A549 (cell line): ENCODE measurements at regions not wholly inside any gene's neighbourhood (a gene's known extent, or its start where the extent isn't known, plus 50 kb on each side); places are given as distances from the start of the nearest gene placed in this dataset.

ENCODE experiments used
- CHD2 ChIP-seq: fragments of 150-350 bp; IDR thresholded peaks from 2 replicates; pipeline ENCODE4 v1.6.1; 2014; ENCODE audit warnings: low read length; ENCODE audit not compliant: partially characterized antibody
- CTCF ChIP-seq: fragments of >200 bp; sonication (Bioruptor Twin); formaldehyde crosslinking; IDR thresholded peaks from 3 replicates; pipeline ENCODE4 v1.5.1; 2016
- EP300 ChIP-seq, 2 experiments: fragments of >200 bp; sonication (Bioruptor Twin); formaldehyde crosslinking; IDR thresholded peaks; 2 replicates in 1 of 2; 3 replicates in 1 of 2; pipeline ENCODE4 v1.6.1; 2016 to 2017
- ESRRA ChIP-seq: fragments of 150-350 bp; IDR thresholded peaks from 2 replicates; pipeline ENCODE4 v1.6.1; 2014; ENCODE audit warnings: mild to moderate bottlenecking, low read length, borderline replicate concordance
- FOSL2 ChIP-seq, 2 experiments: fragments of 450-650 bp in 1 of 2; fragments of >200 bp in 1 of 2; sonication (Bioruptor Twin) in 1 of 2; formaldehyde crosslinking; IDR thresholded peaks; 2 replicates each; pipeline versions ENCODE4 v1.5.0 to v1.6.1; 2016 to 2020; ENCODE audit warnings: mild to moderate bottlenecking in 1 of 2, moderate library complexity in 1 of 2
- HDAC2 ChIP-seq: fragments of 200-600 bp; sonication (generic); IDR thresholded peaks from 2 replicates; pipeline ENCODE4 v1.6.1; 2016
- KDM1A ChIP-seq: fragments of 200-600 bp; sonication (generic); IDR thresholded peaks from 2 replicates; pipeline ENCODE4 v1.6.1; 2016; ENCODE audit warnings: low read depth, mild to moderate bottlenecking
- KDM5A ChIP-seq: fragments of 200-600 bp; sonication (generic); IDR thresholded peaks from 2 replicates; pipeline ENCODE4 v1.6.1; 2016; ENCODE audit warnings: antibody characterized with exemption, mild to moderate bottlenecking
- MAX ChIP-seq: IDR thresholded peaks from 2 replicates; pipeline ENCODE4 v1.6.1; 2012
- NFE2L2 ChIP-seq: fragments of 150-350 bp; conservative IDR thresholded peaks from 2 replicates; pipeline ENCODE4 v1.6.1; 2014; ENCODE audit warnings: low read length
- PBX3 ChIP-seq: IDR thresholded peaks from 2 replicates; pipeline ENCODE4 v1.6.1; 2012
- POLR2A ChIP-seq: IDR thresholded peaks from 2 replicates; pipeline ENCODE4 v1.6.1; 2012; ENCODE audit warnings: mild to moderate bottlenecking, low read length
- RFX5 ChIP-seq: fragments of 450-650 bp; IDR thresholded peaks from 2 replicates; pipeline ENCODE4 v1.7.1; 2014; ENCODE audit warnings: antibody characterized with exemption, mild to moderate bottlenecking, moderate library complexity
- ZFP36 ChIP-seq: fragments of 450-650 bp; IDR thresholded peaks from 2 replicates; pipeline ENCODE4 v1.6.1; 2014; ENCODE audit warnings: borderline replicate concordance; ENCODE audit not compliant: partially characterized antibody

DNA sequence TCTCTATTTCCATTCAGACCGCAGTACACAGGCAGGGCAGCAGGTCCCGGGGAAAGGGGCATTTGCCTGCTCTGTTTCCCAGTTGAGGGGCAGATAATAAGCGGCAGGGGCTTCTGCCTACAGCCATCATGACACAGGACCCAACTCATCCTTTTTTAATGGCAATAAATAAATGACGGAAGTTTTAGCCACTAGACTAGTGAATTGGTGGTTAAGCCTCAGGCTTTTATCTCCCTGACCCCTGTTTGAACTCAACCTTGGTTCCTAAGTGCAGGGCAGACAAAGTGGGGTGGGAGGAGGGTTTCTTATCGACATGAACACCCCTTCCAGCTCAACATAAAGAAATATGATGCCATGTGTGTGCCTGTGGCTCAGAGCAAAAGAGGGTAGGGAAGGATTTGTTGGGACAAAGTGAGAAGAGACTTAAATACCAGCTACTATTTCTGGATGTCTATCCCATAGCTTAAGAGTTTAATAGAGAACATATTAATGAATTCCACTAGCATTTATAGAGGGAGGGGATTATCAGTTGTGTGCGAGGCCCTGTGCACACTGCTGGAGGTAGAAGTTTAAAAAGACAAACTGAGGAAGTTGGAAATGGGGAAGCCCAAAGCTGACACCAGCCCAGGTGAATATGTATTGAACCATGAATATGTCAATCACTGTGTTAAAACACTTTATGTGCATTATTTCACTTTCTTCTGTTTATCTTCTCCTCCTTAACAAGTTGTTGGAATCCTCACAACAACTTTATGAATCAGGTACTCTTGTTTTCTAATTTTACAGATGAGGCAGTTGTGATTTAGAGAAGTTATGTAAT is 939.4 kb downstream of the MCTP2 start:
- TF ChIP-seq HDAC2 = no peak
- no peak for TF ChIP-seq CTCF
- no peak for TF ChIP-seq FOSL2 (IDR thresholded peaks at IDR 0.05)
- TF ChIP-seq FOSL2 (CRISPR knock-in tag; IDR thresholded peaks at IDR 0.05) = no peak
- TF ChIP-seq EP300 (IDR thresholded peaks at IDR 0.05) = no peak
- no peak for TF ChIP-seq PBX3
- no peak for TF ChIP-seq NFE2L2
- no peak for TF ChIP-seq POLR2A
- no peak for TF ChIP-seq CHD2
- no peak for TF ChIP-seq ESRRA
- TF ChIP-seq MAX = no peak
- TF ChIP-seq ZFP36 = no peak
- TF ChIP-seq KDM5A = no peak
- no peak for TF ChIP-seq KDM1A
- no peak for TF ChIP-seq RFX5
